GM23338 (cell line): ENCODE measurements at regions not wholly inside any gene's neighbourhood (a gene's known extent, or its start where the extent isn't known, plus 50 kb on each side); places are given as distances from the start of the nearest gene placed in this dataset.

Source experiments
- CREB1 ChIP-seq: fragments of 250-450 bp; sonication (Bioruptor Pico); IDR thresholded peaks from 2 replicates; pipeline ENCODE4 v1.5.0; 2020; ENCODE audit warnings: low read depth, mild to moderate bottlenecking, moderate library complexity
- CTCF ChIP-seq, 2 experiments: fragments of 200-600 bp in 1 of 2; sonication (generic) in 1 of 2; conservative IDR thresholded peaks; 2 replicates each; pipeline versions ENCODE4 v1.5.1 to v1.6.1; 2016 to 2017; ENCODE audit warnings: antibody characterized with exemption in 2 of 2, low read depth in 2 of 2, mild to moderate bottlenecking in 2 of 2, moderate library complexity in 1 of 2
- ETS1 ChIP-seq: IDR thresholded peaks from 2 replicates; pipeline ENCODE4 v1.6.1; 2016; ENCODE audit warnings: antibody characterized with exemption
- EZH2 ChIP-seq: fragments of 200-600 bp; sonication (generic); IDR thresholded peaks from one replicate; pipeline ENCODE4 v1.8.0; 2017; ENCODE audit warnings: antibody characterized with exemption, mild to moderate bottlenecking, low read depth; ENCODE audit not compliant: unreplicated experiment
- EZH2phosphoT487 ChIP-seq: fragments of 200-600 bp; sonication (generic); IDR thresholded peaks from one replicate; pipeline ENCODE4 v1.8.1; 2018; ENCODE audit warnings: antibody characterized with exemption; ENCODE audit not compliant: unreplicated experiment
- JUNB ChIP-seq: IDR thresholded peaks from one replicate; pipeline ENCODE4 v1.6.1; 2016; ENCODE audit warnings: antibody characterized with exemption; ENCODE audit not compliant: unreplicated experiment
- POLR2AphosphoS5 ChIP-seq: IDR thresholded peaks from 2 replicates; pipeline ENCODE4 v1.6.1; 2016; ENCODE audit warnings: antibody characterized with exemption, low read depth
- REST ChIP-seq: IDR thresholded peaks from one replicate; pipeline ENCODE4 v1.6.1; 2018; ENCODE audit warnings: antibody characterized with exemption; ENCODE audit not compliant: unreplicated experiment
- ZNF331 ChIP-seq: fragments of 250-450 bp; sonication (Bioruptor Pico); IDR thresholded peaks from 2 replicates; pipeline ENCODE4 v1.5.0; 2020; ENCODE audit warnings: low read depth, mild to moderate bottlenecking, moderate library complexity

GRCh38 chr2:132037527-132038178 lies 124.1 kb downstream of the ANKRD30BL start:
- TF ChIP-seq EZH2 (no peak), POLR2AphosphoS5 (no peak), CTCF (conservative IDR thresholded peaks at IDR 0.05; ENCODE audit: low read depth in 2 of 2) (peak; percentile 12 to 58; a peak in 2 of 4 replicates), ZNF331 (no peak), REST (no peak), EZH2phosphoT487 (no peak), JUNB (no peak), ETS1 (no peak), CREB1 (CRISPR knock-in tag) (no peak)
